ENCODE measurements at regions not wholly inside any gene's neighbourhood (a gene's known extent, or its start where the extent isn't known, plus 50 kb on each side); places are given as distances from the start of the nearest gene placed in this dataset.

GRCh38 chr9:89882930-89883361 is 278.1 kb downstream of the GADD45G start:
- H3K4me3 ChIP-seq (ENCODE audit: low read length) = no peak overlapping the region
- TF ChIP-seq ZNF274 (IDR thresholded peaks at IDR 0.05; ENCODE audit: low read depth, low read length) = no peak

GRCh38 chr9:89883401-89884341 is 278.9 kb downstream of the GADD45G start:
- no peak overlapping the region for H3K4me3 ChIP-seq (ENCODE audit: low read length)
- no peak for TF ChIP-seq ZNF274 (IDR thresholded peaks at IDR 0.05; ENCODE audit: low read depth, low read length)

GRCh38 chr9:89884356-89885083 is 279.7 kb downstream of the GADD45G start:
- TF ChIP-seq ZNF274 (IDR thresholded peaks at IDR 0.05; ENCODE audit: low read depth, low read length) = no peak
- H3K4me3 ChIP-seq (ENCODE audit: low read length) = no peak overlapping the region

- no peak for TF ChIP-seq ZNF274 (IDR thresholded peaks at IDR 0.05; ENCODE audit: low read depth, low read length)
- no peak overlapping the region for H3K4me3 ChIP-seq (ENCODE audit: low read length)
Observed at GRCh38 chr9:89885156-89885555, 280.3 kb downstream of the GADD45G start.

DNA sequence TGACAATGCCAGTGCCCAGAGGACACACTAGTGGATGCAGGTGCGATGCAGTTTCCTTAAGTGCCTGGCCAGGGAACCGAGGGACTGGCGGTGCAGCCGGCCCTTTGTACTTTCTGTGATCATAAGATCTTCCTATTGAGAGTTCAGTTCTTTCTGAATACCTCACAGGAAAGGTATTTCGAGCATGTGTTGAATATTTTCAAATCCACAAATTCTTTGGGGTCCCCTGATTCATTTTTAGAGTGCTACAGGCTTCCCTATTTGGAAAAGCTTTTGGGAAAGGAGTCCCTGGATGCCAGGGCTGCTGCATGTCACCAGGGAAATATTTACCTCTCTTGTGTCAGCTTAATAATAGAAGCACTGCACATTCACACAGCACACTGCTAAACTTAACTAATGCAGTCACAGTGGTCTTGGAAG is 281.5 kb downstream of the GADD45G start:
- TF ChIP-seq ZNF274 (IDR thresholded peaks at IDR 0.05; ENCODE audit: low read depth, low read length) = no peak
- no peak overlapping the region for H3K4me3 ChIP-seq (ENCODE audit: low read length)

DNA sequence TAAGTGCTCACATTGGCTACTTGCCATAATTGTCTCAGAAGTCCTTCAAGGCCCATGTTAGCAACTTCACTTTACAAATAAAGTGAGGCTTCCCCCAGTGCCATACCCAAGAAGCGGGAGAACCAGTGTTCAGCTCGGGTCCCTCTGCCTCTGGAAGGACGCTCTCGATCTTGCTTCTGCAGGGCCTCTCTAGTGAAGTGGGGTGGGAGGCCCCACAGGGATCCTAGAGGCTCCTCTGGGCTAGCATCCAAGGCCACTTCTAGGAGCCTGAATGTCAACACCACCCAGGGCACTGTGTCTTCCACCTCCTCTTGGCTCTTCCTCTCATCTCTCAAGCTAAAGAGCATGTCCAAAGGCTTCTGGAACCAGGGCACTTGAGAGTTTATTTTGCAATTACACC is 282.5 kb downstream of the GADD45G start:
- H3K4me3 ChIP-seq (ENCODE audit: low read length) = no peak overlapping the region
- TF ChIP-seq ZNF274 (IDR thresholded peaks at IDR 0.05; ENCODE audit: low read depth, low read length) = no peak

DNA sequence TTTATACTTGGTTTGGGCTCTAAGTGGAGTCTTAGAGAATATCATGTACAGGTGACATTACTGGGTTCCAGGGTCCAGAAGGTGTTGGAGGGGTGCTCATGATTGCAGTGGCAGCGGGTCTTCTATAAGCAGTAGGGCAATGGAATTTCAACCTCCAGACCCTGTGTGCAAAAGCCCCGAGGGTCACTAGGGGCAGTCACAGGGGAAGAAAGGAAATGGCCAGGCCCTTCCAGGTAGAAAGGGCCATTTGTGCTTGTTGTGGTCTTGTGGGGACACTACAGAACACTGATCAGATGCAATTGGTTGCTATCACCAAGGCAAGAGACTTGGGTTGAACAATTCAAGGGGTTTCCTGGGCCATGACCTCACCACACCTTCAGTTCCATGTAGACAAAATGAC is 283.4 kb downstream of the GADD45G start:
- no peak overlapping the region for H3K4me3 ChIP-seq (ENCODE audit: low read length)
- no peak for TF ChIP-seq ZNF274 (IDR thresholded peaks at IDR 0.05; ENCODE audit: low read depth, low read length)

DNA sequence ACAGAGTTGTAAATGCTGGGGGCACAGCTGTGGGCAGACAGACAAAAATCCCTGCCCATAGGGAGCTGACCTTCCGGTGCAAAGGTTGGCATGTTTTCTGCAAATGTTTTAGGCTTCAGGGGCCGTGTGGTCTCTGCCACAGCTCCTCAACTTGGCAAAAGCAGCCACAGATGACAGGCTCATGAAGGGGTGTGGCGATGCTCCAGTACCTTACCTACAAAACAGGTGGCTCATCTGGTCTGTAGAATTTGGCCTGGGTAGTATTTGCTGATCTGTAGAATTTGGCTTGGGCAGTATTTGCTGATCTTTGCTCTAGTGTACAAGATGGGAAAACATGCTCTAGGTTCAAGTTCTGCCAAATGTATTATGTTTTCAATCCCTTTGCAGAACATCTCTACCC is 283.9 kb downstream of the GADD45G start:
- no peak for TF ChIP-seq ZNF274 (IDR thresholded peaks at IDR 0.05; ENCODE audit: low read depth, low read length)
- H3K4me3 ChIP-seq (ENCODE audit: low read length) = no peak overlapping the region

- no peak overlapping the region for H3K4me3 ChIP-seq (ENCODE audit: low read length)
- TF ChIP-seq ZNF274 (IDR thresholded peaks at IDR 0.05; ENCODE audit: low read depth, low read length) = no peak
Observed at GRCh38 chr9:89889865-89890264, 285.1 kb downstream of the GADD45G start.

- TF ChIP-seq ZNF274 (IDR thresholded peaks at IDR 0.05; ENCODE audit: low read depth, low read length) = no peak
- H3K4me3 ChIP-seq (ENCODE audit: low read length) = no peak overlapping the region
Observed at GRCh38 chr9:89890326-89890980, 285.6 kb downstream of the GADD45G start.

DNA sequence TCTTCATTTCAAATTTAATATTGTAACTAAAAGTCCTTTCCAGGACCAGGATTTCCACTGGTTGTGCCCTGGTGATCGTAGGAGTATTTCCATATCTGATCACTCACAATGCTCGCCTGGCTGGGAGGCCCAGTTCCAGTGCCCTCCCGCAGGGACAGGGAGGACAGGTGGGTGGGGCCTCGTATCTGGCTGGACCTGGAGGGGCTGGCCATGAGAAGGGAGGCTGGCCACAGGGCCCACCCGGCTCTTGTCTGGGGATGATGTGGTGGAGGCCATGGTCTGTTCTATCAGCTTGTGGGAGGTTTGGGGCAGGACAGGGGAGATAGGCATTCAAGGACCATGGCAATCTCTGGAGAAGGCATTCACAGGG is 286.4 kb downstream of the GADD45G start:
- no peak for TF ChIP-seq ZNF274 (IDR thresholded peaks at IDR 0.05; ENCODE audit: low read depth, low read length)
- H3K4me3 ChIP-seq (ENCODE audit: low read length) = no peak overlapping the region

- no peak for TF ChIP-seq ZNF274 (IDR thresholded peaks at IDR 0.05; ENCODE audit: low read depth, low read length)
- no peak overlapping the region for H3K4me3 ChIP-seq (ENCODE audit: low read length)
Observed at GRCh38 chr9:89891591-89892304, 286.9 kb downstream of the GADD45G start.

- H3K4me3 ChIP-seq (ENCODE audit: low read length) = no peak overlapping the region
- TF ChIP-seq ZNF274 (IDR thresholded peaks at IDR 0.05; ENCODE audit: low read depth, low read length) = no peak
Observed at GRCh38 chr9:89892920-89893319, 288.1 kb downstream of the GADD45G start.

GRCh38 chr9:89893886-89894285 is 289.1 kb downstream of the GADD45G start:
- no peak overlapping the region for H3K4me3 ChIP-seq (ENCODE audit: low read length)
- TF ChIP-seq ZNF274 (IDR thresholded peaks at IDR 0.05; ENCODE audit: low read depth, low read length) = no peak

Data from GM08714 (cell line).